NCI-H510A treated with DMSO at 0.1 percent for 48 hours (cell line): ENCODE measurements at regions not wholly inside any gene's neighbourhood (a gene's known extent, or its start where the extent isn't known, plus 50 kb on each side); places are given as distances from the start of the nearest gene placed in this dataset.
"Not testable (repeated sequence)": the region's sequence is repeated elsewhere in the genome, so short reads cannot be mapped to it uniquely, and the experiment has no call there.

Experiments
- DNase-seq: peaks from one replicate; lab custom pipeline; 2025; lab: John Stamatoyannopoulos, UW

GRCh38 chr9:73344060-73344459 is 192.4 kb downstream of the ANXA1 start:
- DNase-seq, result no peak

- DNase-seq, result no peak
Observed at GRCh38 chr9:73347123-73347522, 195.5 kb downstream of the ANXA1 start.

DNA sequence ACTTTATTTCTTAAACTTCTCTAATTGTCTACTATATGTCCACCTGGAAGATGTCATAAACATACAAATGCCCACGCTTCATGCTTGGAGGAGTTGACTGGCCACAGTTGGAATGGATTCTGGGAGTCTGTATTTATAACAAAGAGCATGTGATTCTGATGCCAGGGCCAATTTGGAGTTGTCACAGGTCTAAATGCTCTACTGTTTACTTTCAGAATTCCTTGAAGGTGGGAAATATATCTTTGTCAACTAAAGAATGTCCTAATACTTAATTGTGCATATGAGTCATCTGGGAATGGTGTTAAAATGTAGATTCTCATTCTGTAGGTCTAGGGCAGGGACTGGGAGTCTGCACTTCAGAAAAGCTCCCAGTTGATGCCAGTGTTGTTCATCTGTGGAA is 196.1 kb downstream of the ANXA1 start:
- no peak for DNase-seq

GRCh38 chr9:73348471-73348870 is 196.8 kb downstream of the ANXA1 start:
- no peak for DNase-seq

- DNase-seq, result no peak
Observed at GRCh38 chr9:73349476-73349875, 197.8 kb downstream of the ANXA1 start.

GRCh38 chr9:73357607-73358006 is 205.9 kb downstream of the ANXA1 start:
- no peak for DNase-seq

DNA sequence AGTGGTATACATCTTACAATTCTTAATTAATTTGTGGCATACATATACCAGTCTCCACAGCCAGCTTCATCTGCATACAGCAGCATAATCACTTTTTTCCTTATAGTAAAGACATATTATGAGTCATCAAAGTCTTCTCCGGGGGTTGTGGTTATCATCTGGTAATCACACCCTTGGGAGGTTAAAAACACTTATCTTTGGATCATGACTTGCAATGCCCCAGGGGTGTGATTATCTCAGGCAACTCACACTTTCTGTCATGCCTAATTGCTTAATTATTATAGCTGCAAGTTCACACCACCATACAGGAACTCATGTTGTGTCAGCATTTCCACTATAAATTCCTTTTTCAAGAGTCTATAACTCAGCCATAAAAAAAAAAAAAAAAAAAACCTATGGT is 218.4 kb downstream of the ANXA1 start:
- DNase-seq, result no peak

DNA sequence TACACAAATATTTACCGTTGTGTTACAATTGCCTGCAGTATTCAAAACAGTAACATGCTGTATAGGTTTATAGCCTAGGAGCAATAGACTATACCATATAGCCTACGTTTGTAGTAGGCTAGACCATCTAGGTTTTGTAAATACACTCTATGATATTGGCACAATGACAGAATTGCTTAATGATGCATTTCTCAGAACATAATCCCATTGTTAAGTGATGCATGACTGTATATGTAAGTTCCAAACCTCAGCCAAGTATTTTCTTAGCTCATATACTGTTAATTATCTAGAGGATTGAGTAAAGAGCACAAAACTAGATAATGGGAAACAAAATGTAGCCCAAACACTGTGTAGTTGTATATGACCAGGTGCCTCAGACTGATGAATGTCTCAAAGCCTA is 220.1 kb downstream of the ANXA1 start:
- no peak for DNase-seq

DNA sequence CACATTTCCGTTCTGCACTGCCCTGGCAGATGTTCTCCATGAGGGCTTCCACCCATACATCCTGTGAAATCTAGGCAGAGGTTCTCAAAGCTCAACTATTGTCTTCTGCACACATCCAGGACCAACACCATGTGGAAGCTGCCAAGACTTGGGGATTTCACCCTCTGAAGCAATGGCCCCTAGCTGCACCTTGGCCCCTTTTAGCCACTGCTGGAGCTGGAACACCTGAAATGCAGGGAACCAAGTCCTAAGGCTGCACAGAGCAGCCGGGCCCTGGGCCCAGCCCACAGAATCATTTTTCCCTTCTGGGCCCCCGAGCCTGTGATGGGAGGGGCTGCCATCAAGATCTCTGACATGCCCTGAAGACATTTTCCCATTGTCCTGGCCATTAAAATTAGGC is 228.7 kb downstream of the ANXA1 start:
- no peak for DNase-seq

GRCh38 chr9:73402081-73403028 is 250.7 kb downstream of the ANXA1 start:
- no peak for DNase-seq

DNA sequence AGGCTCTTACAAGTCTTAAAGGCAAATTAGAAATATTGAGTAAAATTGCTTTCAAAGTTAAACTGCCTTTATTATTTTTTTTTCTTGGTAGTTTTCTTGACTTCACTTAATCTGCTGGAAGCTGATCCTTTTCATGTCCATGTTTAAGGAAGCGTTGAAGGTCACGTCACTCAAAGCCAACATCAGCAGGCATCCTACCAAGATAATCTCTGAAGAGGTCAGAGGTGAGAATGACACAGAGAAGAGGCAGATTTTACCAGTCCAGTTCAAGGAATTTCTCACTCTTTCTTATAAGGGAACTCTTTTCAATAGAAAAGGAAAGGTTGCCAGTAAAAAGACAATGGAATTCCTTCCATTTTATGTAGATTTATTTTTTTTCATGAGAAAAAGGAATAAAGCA is 259.8 kb downstream of the ANXA1 start:
- DNase-seq, result no peak

DNA sequence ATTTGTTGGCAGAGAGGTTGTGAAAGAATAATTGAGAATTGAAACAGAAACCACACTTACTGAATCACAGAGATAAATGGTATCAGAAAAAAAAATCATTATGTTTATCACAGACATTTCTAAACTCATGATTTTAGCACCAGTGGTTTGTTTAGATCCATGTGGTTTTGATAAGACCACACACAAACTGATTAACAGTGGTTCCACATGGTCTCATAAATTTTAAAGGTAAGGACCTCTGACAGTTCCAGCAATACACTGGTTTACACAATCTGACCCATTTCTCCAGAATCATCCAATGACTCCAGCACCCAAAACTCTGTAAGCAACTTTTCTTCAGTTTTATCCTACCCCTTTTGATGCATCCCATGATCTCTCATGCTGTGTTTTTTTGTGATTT is 261.2 kb downstream of the ANXA1 start:
- DNase-seq, result no peak

DNA sequence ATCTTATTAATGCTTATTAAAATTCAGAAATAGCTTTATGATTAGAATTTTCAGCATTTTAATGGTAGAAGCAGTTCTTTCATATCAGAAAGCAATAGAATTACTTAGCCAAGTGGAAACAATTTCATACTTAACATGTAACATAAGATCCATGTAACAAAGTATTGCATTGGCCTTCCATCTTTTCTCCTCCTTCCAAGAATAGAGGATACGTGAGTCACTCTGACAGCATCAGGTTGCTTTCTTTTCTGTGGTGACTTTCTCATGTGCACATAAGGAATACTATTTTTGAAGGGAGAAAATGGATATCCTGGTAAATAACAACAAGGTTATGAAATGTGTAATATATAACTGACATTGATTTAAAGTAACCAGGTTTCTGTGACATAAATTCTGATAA is 272.2 kb downstream of the ANXA1 start:
- no peak for DNase-seq

GRCh38 chr9:73426269-73426668 is 274.6 kb downstream of the ANXA1 start:
- DNase-seq, result no peak

DNA sequence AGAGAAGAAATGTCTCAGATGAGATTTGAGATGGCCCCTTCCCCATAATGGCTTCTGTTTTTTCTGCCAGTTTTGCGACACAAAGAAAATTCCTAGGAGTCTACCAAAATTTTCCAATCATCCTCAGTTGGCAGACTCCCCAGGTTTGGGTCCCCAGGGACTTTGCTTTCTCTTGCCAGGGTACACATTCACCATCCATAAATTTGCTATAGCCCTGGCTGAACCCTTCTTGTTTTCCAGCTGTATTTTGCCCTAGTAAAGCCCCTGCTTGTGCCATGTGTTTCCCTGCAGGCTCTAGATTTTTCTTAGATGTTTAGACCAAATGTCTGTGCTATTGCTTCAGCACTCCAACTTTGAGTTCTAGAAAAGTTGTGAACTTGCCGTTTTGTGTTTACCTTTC is 283.2 kb downstream of the ANXA1 start:
- DNase-seq, result no peak

DNA sequence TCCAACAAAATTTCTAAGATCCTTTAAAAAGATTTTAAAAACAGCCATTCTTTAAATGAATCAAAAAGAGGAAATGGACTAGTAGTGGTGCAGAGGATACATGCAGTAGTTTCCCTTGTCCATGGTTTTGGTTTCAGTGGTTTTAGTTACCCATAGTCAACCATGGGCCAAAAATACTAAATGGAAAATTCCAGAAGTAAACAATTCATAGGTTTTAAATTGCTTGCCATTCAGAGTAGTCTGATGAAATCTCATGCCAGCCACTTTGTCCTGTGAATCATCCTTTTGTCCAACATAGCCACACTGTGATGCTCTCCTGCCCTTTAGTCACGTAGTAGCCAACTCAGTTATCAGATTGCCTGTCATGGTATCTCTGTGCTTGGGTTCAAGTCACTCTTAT is 286.1 kb downstream of the ANXA1 start:
- DNase-seq, result no peak

DNA sequence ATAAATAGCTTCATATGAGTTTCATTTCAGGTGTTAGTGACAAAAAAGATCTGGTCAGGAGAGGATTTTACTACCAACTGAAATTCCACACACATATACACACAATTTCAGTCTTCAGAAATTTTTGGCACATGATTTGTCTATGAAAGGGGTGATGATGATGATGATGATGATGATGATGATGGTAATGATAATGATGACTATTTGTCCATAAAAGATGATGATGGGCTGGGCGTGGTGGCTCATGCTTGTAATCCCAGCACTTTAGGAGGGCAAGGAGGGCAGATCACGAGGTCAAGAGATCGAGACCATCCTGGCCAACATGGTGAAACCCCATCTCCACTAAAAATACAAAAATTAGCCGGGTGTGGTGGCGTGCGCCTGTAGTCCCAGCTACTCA is 288.2 kb downstream of the ANXA1 start:
- DNase-seq, result not testable (repeated sequence)

- no peak for DNase-seq
Observed at GRCh38 chr9:73441223-73441622, 289.6 kb downstream of the ANXA1 start.

DNA sequence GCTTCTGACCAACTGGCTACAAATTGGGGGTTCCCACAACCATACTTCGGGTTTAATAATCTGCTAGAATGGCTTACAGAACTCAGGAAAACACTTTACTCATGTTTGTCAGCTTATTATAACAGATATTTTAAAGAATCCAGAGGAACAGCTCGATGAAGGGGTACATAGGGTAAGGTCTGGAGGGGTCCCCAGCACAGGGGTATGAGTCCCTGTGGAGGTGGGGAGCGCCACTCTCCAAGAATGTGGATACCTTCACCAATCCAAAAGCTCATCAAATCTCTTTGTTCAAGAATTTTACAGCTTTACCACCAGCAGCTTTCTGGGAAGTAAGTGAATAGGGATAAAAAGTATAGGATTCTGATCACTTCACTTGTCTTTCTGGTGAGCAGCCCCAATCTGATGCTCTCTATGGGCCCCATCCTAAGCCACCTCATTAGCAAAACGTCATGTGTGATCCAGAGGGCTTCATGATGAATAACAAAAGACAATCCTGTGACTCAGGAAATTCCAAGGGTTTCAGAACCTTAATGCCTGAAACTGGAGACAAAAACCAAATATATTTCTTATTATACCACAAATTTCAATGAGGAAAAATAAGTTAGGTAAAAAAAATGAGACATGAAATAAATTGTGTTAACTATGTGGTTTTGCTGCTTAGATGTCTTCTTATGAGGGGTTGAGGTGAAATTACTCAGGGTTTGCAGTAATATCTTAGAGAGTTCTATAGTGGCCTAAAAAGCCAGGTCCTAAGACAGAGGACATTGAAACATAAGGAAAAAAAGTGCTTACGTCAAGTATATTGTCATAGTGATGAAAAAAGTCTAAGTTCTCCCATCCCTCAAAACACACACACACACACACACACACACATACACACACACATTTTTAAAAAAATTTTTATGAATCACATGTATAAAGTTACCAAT is 290.5 kb downstream of the ANXA1 start:
- no peak for DNase-seq

DNA sequence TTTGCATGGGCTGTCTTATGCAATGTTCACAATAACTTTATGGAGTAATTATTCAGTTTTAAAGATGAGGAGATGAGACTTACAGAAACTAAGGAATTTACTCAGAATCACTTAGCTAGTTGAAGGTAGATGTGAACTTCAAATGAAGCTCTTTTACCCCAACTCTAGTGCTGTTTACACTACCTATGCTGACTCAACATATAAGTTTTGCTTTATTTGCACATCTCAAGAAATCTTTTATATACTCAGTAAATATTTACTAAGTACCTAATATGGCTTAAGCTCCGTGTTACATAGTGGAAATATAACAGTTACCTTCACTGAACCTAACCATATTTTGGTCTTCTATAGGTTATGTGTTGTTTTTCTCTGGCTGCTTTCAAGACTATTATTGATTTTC is 293.2 kb downstream of the ANXA1 start:
- DNase-seq, result no peak

- DNase-seq, result not testable (repeated sequence)
Observed at GRCh38 chr9:73445384-73445783, 293.7 kb downstream of the ANXA1 start.

DNA sequence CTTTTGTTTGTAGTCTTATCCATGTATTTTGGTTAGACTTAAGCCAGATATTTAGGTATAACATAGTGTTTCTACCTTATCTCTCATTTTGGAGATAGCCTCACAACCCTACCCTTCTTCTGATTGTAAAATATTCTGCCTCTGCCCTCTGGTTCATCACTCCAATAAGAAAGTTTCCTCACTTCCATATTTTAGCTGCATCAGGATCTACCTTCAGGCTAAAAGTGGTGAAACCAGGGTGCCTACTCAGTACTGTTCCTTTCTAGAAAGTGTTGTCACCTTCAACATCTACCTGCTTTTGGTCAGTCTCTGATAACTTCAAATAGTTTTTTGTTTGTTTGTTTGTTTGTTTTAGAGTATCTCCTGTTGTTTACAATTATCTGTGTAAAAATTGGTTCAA is 294.6 kb downstream of the ANXA1 start:
- DNase-seq, result no peak

GRCh38 chr9:73451003-73451402 is 299.3 kb downstream of the ANXA1 start:
- DNase-seq, result no peak
